ENCODE measurements at regions not wholly inside any gene's neighbourhood (a gene's known extent, or its start where the extent isn't known, plus 50 kb on each side); places are given as distances from the start of the nearest gene placed in this dataset.
A peak's percentile ranks its signal among the peaks of the same experiment; 100 is the strongest.

GRCh38 chr6:134599079-134599478, 281.2 kb upstream of the SGK1 start:
- Histone ChIP-seq H3K27me3 (ENCODE audit: control insufficient read depth in 2 of 2, insufficient read depth in 2 of 2, low read length in 2 of 2) (no peaks in the 10 kb centered on the region), H3K9me1 (ENCODE audit: control insufficient read depth, insufficient read depth, low read length) (no peaks in the 10 kb centered on the region), H4K20me1 (replicated peaks; ENCODE audit: control insufficient read depth, insufficient read depth, low read length) (no peaks in the 10 kb centered on the region), H2AFZ (ENCODE audit: low read depth, low read length) (peak overlapping the region; percentile 16; the same call in 1 of the 2 replicates), H3K79me2 (ENCODE audit: control insufficient read depth, insufficient read depth, low read length) (no peaks in the 10 kb centered on the region), H3K9ac (ENCODE audit: insufficient read depth in 1 of 2, low read depth in 2 of 2, low read length in 2 of 2) (no peak overlapping the region), H3K27ac (ENCODE audit: extremely low read depth, low read depth, low read length) (no peak overlapping the region), H3K4me1 (replicated peaks in 1 of 2; ENCODE audit: control insufficient read depth in 2 of 2, insufficient read depth in 2 of 2, low read length in 2 of 2) (peaks cover 0 to 2% of the 10 kb centered on the region in 2 experiments; a peak in 1 of 5 replicates), H3K36me3 (ENCODE audit: control insufficient read depth, insufficient read depth, low read length) (no peaks in the 10 kb centered on the region), H3K4me2 (ENCODE audit: insufficient read depth, low read length) (no peak overlapping the region), H3K4me3 (no peak overlapping the region), H3K9me3 (replicated peaks; ENCODE audit: control insufficient read depth, insufficient read depth, low read depth, low read length) (no peaks in the 10 kb centered on the region; the same call in 1 of the 2 replicates)
- POLR2A ChIA-PET = no interaction called here
- in situ Hi-C loops (cut with MboI) = no loop called here
- no TSS peak for BruUV-seq (replicated peaks)
- CTCF ChIA-PET (ENCODE audit: low intra/inter-chr PET ratio) = no interaction called here
- intact Hi-C loops (cut with micrococcal nuclease) = no loop called here
- FAIRE-seq (no peak), ATAC-seq (no peak), DNase-seq (ENCODE audit: extremely low read depth in 1 of 4, low spot score in 3 of 4) (no peak)
- 8% methylated on average over 3 of the region's 3 CpGs for WGBS (ENCODE audit: insufficient coverage, low coverage, missing lambda C conversion rate)
- TF ChIP-seq MCM7 (IDR thresholded peaks at IDR 0.05) (no peak), SREBF1 (IDR thresholded peaks at IDR 0.05; ENCODE audit: borderline replicate concordance, low read depth, low read length) (no peak), ZNF165 (CRISPR knock-in tag; IDR thresholded peaks at IDR 0.05; ENCODE audit: borderline replicate concordance) (no peak), ZNF644 (tag; IDR thresholded peaks at IDR 0.05; ENCODE audit: low read depth) (no peak), CHD4 (IDR thresholded peaks at IDR 0.05; ENCODE audit: insufficient read depth, insufficient replicate concordance, low read depth, low read length, poor library complexity, severe bottlenecking) (no peak), ZBTB5 (IDR thresholded peaks at IDR 0.05) (no peak), ZNF407 (IDR thresholded peaks at IDR 0.05; ENCODE audit: low read depth) (no peak), SIRT6 (IDR thresholded peaks at IDR 0.05; ENCODE audit: low read depth, low read length) (no peak), ZNF76 (CRISPR knock-in tag; IDR thresholded peaks at IDR 0.05; ENCODE audit: borderline replicate concordance) (no peak), ZNF507 (tag; conservative IDR thresholded peaks at IDR 0.05) (no peak), ATF7 (IDR thresholded peaks at IDR 0.05) (no peak), C11orf30 (IDR thresholded peaks at IDR 0.05; ENCODE audit: low read depth) (no peak)
- TF ChIP-seq, protein P1, sequence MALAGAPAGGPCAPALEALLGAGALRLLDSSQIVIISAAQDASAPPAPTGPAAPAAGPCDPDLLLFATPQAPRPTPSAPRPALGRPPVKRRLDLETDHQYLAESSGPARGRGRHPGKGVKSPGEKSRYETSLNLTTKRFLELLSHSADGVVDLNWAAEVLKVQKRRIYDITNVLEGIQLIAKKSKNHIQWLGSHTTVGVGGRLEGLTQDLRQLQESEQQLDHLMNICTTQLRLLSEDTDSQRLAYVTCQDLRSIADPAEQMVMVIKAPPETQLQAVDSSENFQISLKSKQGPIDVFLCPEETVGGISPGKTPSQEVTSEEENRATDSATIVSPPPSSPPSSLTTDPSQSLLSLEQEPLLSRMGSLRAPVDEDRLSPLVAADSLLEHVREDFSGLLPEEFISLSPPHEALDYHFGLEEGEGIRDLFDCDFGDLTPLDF (CRISPR knock-in tag; IDR thresholded peaks at IDR 0.05) = no peak
